ENCODE measurements at regions not wholly inside any gene's neighbourhood (a gene's known extent, or its start where the extent isn't known, plus 50 kb on each side); places are given as distances from the start of the nearest gene placed in this dataset.

DNA sequence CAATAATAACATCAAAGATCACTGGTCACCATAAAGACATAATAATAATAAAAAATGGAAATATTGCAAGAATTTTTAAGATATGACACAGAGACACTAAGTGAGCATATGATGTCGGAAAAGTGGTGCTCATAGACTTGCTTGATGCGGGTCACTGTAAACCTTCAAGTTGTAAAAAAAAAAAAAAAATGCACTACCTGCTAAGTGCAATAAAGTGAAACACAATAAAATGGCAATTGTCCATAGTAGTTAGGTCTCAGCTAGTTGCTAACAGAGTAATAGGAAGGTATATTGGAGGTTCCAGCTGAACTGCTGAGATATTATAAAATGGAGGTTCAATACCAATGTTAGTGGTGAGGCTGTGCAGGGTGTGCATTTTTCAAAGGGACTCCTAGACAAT, 146.6 kb upstream of the MRPS22 start:
- TF ChIP-seq POLR2A (IDR thresholded peaks at IDR 0.05) = no peak
- TF ChIP-seq, protein P1, sequence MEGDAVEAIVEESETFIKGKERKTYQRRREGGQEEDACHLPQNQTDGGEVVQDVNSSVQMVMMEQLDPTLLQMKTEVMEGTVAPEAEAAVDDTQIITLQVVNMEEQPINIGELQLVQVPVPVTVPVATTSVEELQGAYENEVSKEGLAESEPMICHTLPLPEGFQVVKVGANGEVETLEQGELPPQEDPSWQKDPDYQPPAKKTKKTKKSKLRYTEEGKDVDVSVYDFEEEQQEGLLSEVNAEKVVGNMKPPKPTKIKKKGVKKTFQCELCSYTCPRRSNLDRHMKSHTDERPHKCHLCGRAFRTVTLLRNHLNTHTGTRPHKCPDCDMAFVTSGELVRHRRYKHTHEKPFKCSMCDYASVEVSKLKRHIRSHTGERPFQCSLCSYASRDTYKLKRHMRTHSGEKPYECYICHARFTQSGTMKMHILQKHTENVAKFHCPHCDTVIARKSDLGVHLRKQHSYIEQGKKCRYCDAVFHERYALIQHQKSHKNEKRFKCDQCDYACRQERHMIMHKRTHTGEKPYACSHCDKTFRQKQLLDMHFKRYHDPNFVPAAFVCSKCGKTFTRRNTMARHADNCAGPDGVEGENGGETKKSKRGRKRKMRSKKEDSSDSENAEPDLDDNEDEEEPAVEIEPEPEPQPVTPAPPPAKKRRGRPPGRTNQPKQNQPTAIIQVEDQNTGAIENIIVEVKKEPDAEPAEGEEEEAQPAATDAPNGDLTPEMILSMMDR (IDR thresholded peaks at IDR 0.05) = no peak
- 96 to 97% methylated on average over 2 of the region's 2 CpGs for WGBS, 2 donors
- intact Hi-C loops (cut with DNase I; ENCODE audit: low total_unique reads) = no loop called here
- DNase-seq (ENCODE audit: low spot score in 2 of 2) = no peak
- H3K4me3 ChIP-seq (ENCODE audit: low read depth, poor library complexity, severe bottlenecking) = no peak overlapping the region

DNA sequence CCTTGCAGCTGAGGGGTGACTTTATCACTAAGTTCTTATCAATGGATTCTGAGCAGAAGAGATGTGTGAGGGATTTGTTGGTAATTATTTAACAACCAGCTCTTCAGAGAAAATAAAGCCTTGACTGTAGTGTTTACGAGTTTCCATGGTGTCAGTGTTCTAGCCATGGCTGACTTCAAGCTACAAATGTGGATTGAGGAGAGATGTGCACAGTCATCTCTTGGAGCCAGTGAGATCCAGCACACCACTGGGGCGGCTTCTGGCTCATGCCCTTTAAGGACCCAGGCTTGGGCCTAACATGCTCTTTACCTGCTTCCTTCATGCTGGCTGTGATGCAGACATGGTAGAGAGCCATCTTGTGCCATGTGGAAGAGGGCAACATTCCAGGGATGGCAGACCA, 145.6 kb upstream of the MRPS22 start:
- DNase-seq (ENCODE audit: low spot score in 2 of 2) = no peak
- no peak overlapping the region for H3K4me3 ChIP-seq (ENCODE audit: low read depth, poor library complexity, severe bottlenecking)
- 90 to 91% methylated on average over 2 of the region's 2 CpGs for WGBS, 2 donors
- intact Hi-C loops (cut with DNase I; ENCODE audit: low total_unique reads) = no loop called here
- TF ChIP-seq, protein P1 (IDR thresholded peaks at IDR 0.05) = no peak
- TF ChIP-seq POLR2A (IDR thresholded peaks at IDR 0.05) = no peak

DNA sequence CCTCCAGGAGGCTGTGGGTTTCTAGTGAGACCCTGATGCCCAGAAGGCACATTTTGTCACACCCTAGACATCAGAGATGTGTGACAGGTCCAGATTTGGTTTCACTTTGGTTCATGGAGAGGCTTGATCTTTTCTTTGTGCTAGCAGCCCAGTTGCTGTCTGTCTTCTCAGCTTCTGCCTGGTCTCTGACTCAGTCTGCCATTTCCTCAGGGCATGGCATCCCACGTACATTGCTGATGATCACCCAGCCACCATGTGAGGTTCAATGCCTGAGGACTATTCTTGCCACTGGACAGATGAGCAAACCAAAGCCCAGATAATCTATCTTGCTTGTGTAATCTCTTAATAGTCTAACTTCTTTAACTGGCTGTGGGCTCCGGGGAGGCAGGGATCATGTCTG, 144.9 kb upstream of the MRPS22 start:
- no peak overlapping the region for H3K4me3 ChIP-seq (ENCODE audit: low read depth, poor library complexity, severe bottlenecking)
- intact Hi-C loops (cut with DNase I; ENCODE audit: low total_unique reads) = no loop called here
- 67% methylated on average over 2 of the region's 2 CpGs for WGBS, 2 donors
- TF ChIP-seq POLR2A (IDR thresholded peaks at IDR 0.05) = no peak
- TF ChIP-seq, protein P1 (IDR thresholded peaks at IDR 0.05) = no peak
- DNase-seq (ENCODE audit: low spot score in 2 of 2) = no peak

DNA sequence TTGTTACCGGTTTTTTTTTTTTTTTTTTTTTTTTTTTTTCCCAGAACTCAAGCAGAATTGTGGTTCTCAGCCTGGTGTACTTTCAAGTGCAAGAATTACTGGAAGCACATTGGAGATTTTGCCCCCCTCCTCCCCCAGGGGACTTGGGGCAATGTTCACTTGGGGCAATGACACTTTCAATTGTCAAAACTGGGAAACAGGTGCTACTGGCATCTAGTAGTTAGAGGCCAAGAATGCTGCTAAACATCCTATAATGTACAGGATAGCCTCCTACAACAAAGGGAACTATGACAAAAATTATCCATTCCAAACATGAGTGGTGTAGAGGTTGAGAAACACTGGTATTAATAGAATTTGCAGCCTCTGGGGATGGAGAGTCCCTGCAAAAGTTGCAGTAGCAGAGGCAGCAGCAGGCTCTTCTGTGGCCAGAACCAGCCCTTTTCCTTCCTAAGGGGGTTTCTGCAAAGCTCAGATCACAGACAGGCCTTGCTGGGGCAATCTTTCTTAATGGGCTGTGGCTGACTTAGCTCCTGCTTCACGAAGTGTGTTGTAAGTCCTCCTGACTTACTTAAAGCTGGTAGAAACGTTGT, 144.3 kb upstream of the MRPS22 start:
- intact Hi-C loops (cut with DNase I; ENCODE audit: low total_unique reads) = no loop called here
- WGBS, 2 donors = 36 to 42% methylated on average over 3 of the region's 3 CpGs
- TF ChIP-seq POLR2A (IDR thresholded peaks at IDR 0.05) = no peak
- TF ChIP-seq, protein P1 (IDR thresholded peaks at IDR 0.05) = no peak
- DNase-seq (ENCODE audit: low spot score in 2 of 2) = no peak
- no peak overlapping the region for H3K4me3 ChIP-seq (ENCODE audit: low read depth, poor library complexity, severe bottlenecking)

DNA sequence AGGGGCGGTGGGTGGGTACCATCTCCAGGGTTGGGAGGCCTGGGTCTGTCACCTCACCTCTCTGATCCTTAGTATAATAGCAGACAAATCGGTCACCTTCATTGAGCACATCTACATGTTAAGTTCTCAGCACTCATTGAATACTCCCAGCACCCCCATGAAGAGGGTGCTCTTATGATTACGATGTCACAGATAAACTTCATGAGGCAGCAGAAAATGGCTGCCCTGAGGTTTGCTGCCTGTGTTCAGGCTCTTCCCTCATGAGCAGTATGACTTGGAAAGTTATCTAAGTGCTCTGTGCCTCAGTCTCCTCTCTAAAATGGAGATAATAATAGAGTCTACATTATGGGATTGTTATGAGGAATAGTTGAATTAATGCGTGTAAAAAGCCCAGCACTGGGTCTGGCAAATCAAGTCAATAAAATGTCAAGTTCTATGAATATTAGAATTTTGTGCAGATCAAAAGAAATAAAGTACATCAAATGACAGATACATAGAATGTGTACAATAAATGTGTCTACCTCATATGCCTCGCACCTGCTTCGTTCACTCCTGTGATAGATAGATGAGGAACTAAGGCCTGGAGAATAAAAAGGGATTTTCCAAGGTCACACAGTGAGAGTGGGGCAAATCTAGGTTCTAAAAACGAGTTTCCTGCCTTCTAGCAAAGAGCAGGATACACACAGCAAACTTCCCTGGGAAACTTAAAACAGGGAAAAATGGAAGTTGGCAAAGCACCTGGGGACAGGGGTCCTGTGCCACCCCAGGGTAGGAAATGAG, 142.2 kb upstream of the MRPS22 start:
- TF ChIP-seq, protein P1 (IDR thresholded peaks at IDR 0.05) = no peak
- no peak for TF ChIP-seq POLR2A (IDR thresholded peaks at IDR 0.05)
- intact Hi-C loops (cut with DNase I; ENCODE audit: low total_unique reads) = no loop called here
- no peak overlapping the region for H3K4me3 ChIP-seq (ENCODE audit: low read depth, poor library complexity, severe bottlenecking)
- no peak for DNase-seq (ENCODE audit: low spot score in 2 of 2)
- WGBS, 2 donors = 86 to 89% methylated on average over 7 of the region's 7 CpGs

Measured in lower leg skin (tissue), 4 donors.